IMR-90 (cell line): ENCODE measurements at regions not wholly inside any gene's neighbourhood (a gene's known extent, or its start where the extent isn't known, plus 50 kb on each side); places are given as distances from the start of the nearest gene placed in this dataset.

Source experiments
- ATAC-seq: fragments of 200-7000 bp; cut with Tn5 transposase; 2 replicates; pipeline ENCODE4 v1.9.1; 2020; ENCODE audit warnings: low read depth, mild to moderate bottlenecking, moderate library complexity
- BruUV-seq: library from RNA; stranded (reverse); fragments of 400-500 nt; replicated peaks from 2 replicates; lab custom pipeline; 2021; lab: Mats Ljungman, UMichigan
- CTCF ChIA-PET: fragments of 300-600 bp; formaldehyde crosslinking; extraction: SDS; loops from one replicate; lab custom pipeline; 2021; ENCODE audit warnings: antibody characterized with exemption; lab: Yijun Ruan, JAX
- POLR2A ChIA-PET: fragments of 300-600 bp; sonication (Branson Sonifier 250); formaldehyde crosslinking; loops from one replicate; lab custom pipeline; 2022; ENCODE audit warnings: antibody characterized with exemption; ENCODE audit not compliant: unreplicated experiment; lab: Charles Lee
- DNase-seq: peaks from one replicate; pipeline ENCODE4 v3.0.0; 2013
- H2AFZ ChIP-seq: replicated peaks from 2 replicates; pipeline ENCODE3; 2013; ENCODE audit warnings: low read length, mild to moderate bottlenecking; ENCODE audit not compliant: poor library complexity
- H2AK5ac ChIP-seq: 2 replicates; pipeline ENCODE4 v1.6.1; 2013; ENCODE audit warnings: low read depth, low read length, inconsistent platforms
- H2AK9ac ChIP-seq: replicated peaks from 2 replicates; pipeline ENCODE3; 2013; ENCODE audit warnings: mild to moderate bottlenecking, low read depth, low read length, moderate library complexity; ENCODE audit not compliant: poor library complexity
- H2BK120ac ChIP-seq: 2 replicates; pipeline ENCODE4 v1.6.1; 2013; ENCODE audit warnings: low read depth, low read length, inconsistent platforms
- H2BK15ac ChIP-seq: 3 replicates; pipeline ENCODE4 v1.6.1; 2013; ENCODE audit warnings: low read depth, low read length, inconsistent platforms
- H2BK20ac ChIP-seq: 2 replicates; pipeline ENCODE4 v1.6.1; 2013; ENCODE audit warnings: low read depth, mild to moderate bottlenecking, inconsistent platforms, low read length, moderate library complexity
- H2BK5ac ChIP-seq: 2 replicates; pipeline ENCODE4 v1.6.1; 2013; ENCODE audit warnings: mild to moderate bottlenecking, low read depth, low read length, inconsistent platforms; ENCODE audit not compliant: poor library complexity, severe bottlenecking
- H3K14ac ChIP-seq: replicated peaks from 2 replicates; pipeline ENCODE4 v1.6.1; 2013; ENCODE audit warnings: low read depth, low read length, inconsistent platforms
- H3K18ac ChIP-seq: 2 replicates; pipeline ENCODE4 v1.6.1; 2013; ENCODE audit warnings: low read depth, low read length, control low read depth
- H3K23ac ChIP-seq: 2 replicates; pipeline ENCODE4 v1.6.1; 2013; ENCODE audit warnings: low read depth, low read length, inconsistent platforms
- H3K27ac ChIP-seq: 2 replicates; pipeline ENCODE4 v1.5.1; 2013; ENCODE audit warnings: mild to moderate bottlenecking, control low read depth, low read length; ENCODE audit not compliant: insufficient read depth
- H3K27me3 ChIP-seq: 2 replicates; pipeline ENCODE4 v1.6.1; 2013; ENCODE audit warnings: low read length; ENCODE audit not compliant: control insufficient read depth, insufficient read depth
- H3K36me3 ChIP-seq: 2 replicates; pipeline ENCODE4 v1.6.1; 2013; ENCODE audit warnings: low read length, mixed read lengths; ENCODE audit not compliant: control insufficient read depth, insufficient read depth
- H3K4ac ChIP-seq: 2 replicates; pipeline ENCODE4 v1.6.1; 2013; ENCODE audit warnings: low read depth, low read length, inconsistent platforms
- H3K4me1 ChIP-seq: 2 replicates; pipeline ENCODE4 v1.6.1; 2013; ENCODE audit warnings: low read length, mixed read lengths; ENCODE audit not compliant: control insufficient read depth, insufficient read depth
- H3K4me2 ChIP-seq: 2 replicates; pipeline ENCODE4 v1.6.1; 2013; ENCODE audit warnings: low read depth, mild to moderate bottlenecking, control low read depth, low read length, moderate library complexity
- H3K4me3 ChIP-seq: 2 replicates; pipeline ENCODE4 v1.5.1; 2013; ENCODE audit warnings: low read depth, mild to moderate bottlenecking, control low read depth, low read length, moderate library complexity; ENCODE audit not compliant: insufficient read depth
- H3K56ac ChIP-seq: 2 replicates; pipeline ENCODE4 v1.6.1; 2013; ENCODE audit warnings: low read length, inconsistent platforms; ENCODE audit not compliant: insufficient read depth; ENCODE audit errors: extremely low read depth
- H3K79me1 ChIP-seq, 2 experiments: 2 replicates each; pipeline ENCODE4 v1.6.1; 2013; ENCODE audit warnings: low read length in 2 of 2, inconsistent platforms in 1 of 2, low read depth in 1 of 2
- H3K9ac ChIP-seq: 2 replicates; pipeline ENCODE4 v1.6.1; 2013; ENCODE audit warnings: low read depth, low read length, control low read depth
- H3K9me1 ChIP-seq: 2 replicates; pipeline ENCODE4 v1.6.1; 2013; ENCODE audit warnings: low read length, inconsistent platforms; ENCODE audit not compliant: insufficient read depth
- H3K9me3 ChIP-seq: 2 replicates; pipeline ENCODE4 v1.6.1; 2013; ENCODE audit warnings: low read length; ENCODE audit not compliant: control insufficient read depth, insufficient read depth
- H4K20me1 ChIP-seq: 2 replicates; pipeline ENCODE4 v1.6.1; 2013; ENCODE audit warnings: low read length, inconsistent platforms; ENCODE audit not compliant: insufficient read depth
- H4K5ac ChIP-seq: 2 replicates; pipeline ENCODE4 v1.6.1; 2013; ENCODE audit warnings: mild to moderate bottlenecking, low read depth, low read length, control low read depth
- H4K8ac ChIP-seq, 2 experiments: 2 replicates each; pipeline ENCODE4 v1.6.1; 2013; ENCODE audit warnings: low read depth in 2 of 2, low read length in 2 of 2, control low read depth in 1 of 2, inconsistent platforms in 1 of 2
- H4K91ac ChIP-seq: 2 replicates; pipeline ENCODE4 v1.6.1; 2013; ENCODE audit warnings: low read depth, low read length, inconsistent platforms; ENCODE audit not compliant: insufficient read depth
- BHLHE40 ChIP-seq: fragments of 150-350 bp; IDR thresholded peaks from 2 replicates; pipeline ENCODE4 v1.6.1; 2016; ENCODE audit warnings: mild to moderate bottlenecking, low read depth, low read length
- CEBPB ChIP-seq: IDR thresholded peaks from 2 replicates; pipeline ENCODE4 v1.6.1; 2012; ENCODE audit warnings: low read depth, low read length, improper control_type of control experiment
- CTCF ChIP-seq: conservative IDR thresholded peaks from 2 replicates; pipeline ENCODE4 v1.5.1; 2012; ENCODE audit warnings: mild to moderate bottlenecking, low read depth, low read length, improper control_type of control experiment
- ELK1 ChIP-seq: fragments of 150-350 bp; IDR thresholded peaks from 2 replicates; pipeline ENCODE4 v1.6.1; 2016; ENCODE audit warnings: low read depth, mild to moderate bottlenecking, low read length, moderate library complexity, borderline replicate concordance
- MAFK ChIP-seq: IDR thresholded peaks from 2 replicates; pipeline ENCODE4 v1.6.1; 2012; ENCODE audit warnings: low read depth, low read length, improper control_type of control experiment
- MAZ ChIP-seq: IDR thresholded peaks from 2 replicates; pipeline ENCODE4 v1.6.1; 2012; ENCODE audit warnings: low read depth, mild to moderate bottlenecking, low read length, improper control_type of control experiment, moderate library complexity, borderline replicate concordance
- MXI1 ChIP-seq: IDR thresholded peaks from 2 replicates; pipeline ENCODE4 v1.6.1; 2012; ENCODE audit warnings: low read depth, mild to moderate bottlenecking, low read length, moderate library complexity, borderline replicate concordance
- NFE2L2 ChIP-seq: fragments of 150-350 bp; IDR thresholded peaks from 2 replicates; pipeline ENCODE4 v1.6.1; 2016; ENCODE audit warnings: low read depth, mild to moderate bottlenecking, low read length
- RCOR1 ChIP-seq: IDR thresholded peaks from 2 replicates; pipeline ENCODE4 v1.6.1; 2012; ENCODE audit warnings: mild to moderate bottlenecking, low read length, improper control_type of control experiment; ENCODE audit not compliant: insufficient replicate concordance
- USF2 ChIP-seq: fragments of 150-350 bp; IDR thresholded peaks from 2 replicates; pipeline ENCODE4 v1.6.1; 2017; ENCODE audit warnings: mild to moderate bottlenecking, antibody characterized with exemption, low read length, low read depth
- WGBS, 2 experiments: methylation state at CpG; one replicate each; pipeline versions ENCODE4 v1.1.5 to v1.1.7; 2013; ENCODE audit warnings: missing lambda C conversion rate in 2 of 2; ENCODE audit not compliant: insufficient read length in 1 of 2; ENCODE audit errors: extremely low coverage in 2 of 2; 5-methylcytosine and 5-hydroxymethylcytosine counted together
- dilution Hi-C: fragments of 300-500 bp; cut with HindIII; formaldehyde crosslinking; loops from one replicate; pipeline ENCODE4 v1.14.3; 2018; ENCODE audit warnings: low sequenced_read_pairs; ENCODE audit not compliant: unreplicated experiment
- in situ Hi-C: fragments of 300-500 bp; cut with MboI; formaldehyde crosslinking; loops from 3 replicates; pipeline ENCODE4 v1.14.3; 2019; ENCODE audit warnings: low sequenced_read_pairs, inconsistent platforms, mixed read lengths
- intact Hi-C: fragments of 100-400 bp; cut with micrococcal nuclease; formaldehyde crosslinking; loops from 2 replicates; pipeline ENCODE4 v1.10.0; 2022

GRCh38 chr5:124207118-124207517, 539.3 kb downstream of the ZNF608 start:
- CTCF ChIA-PET: no interaction called here
- Histone ChIP-seq H3K27ac (no peak overlapping the region), H2BK15ac (no peak overlapping the region), H3K23ac (no peak overlapping the region), H3K18ac (no peak overlapping the region), H4K20me1 (no peaks in the 10 kb centered on the region), H3K56ac (no peak overlapping the region), H3K4me1 (no peaks in the 10 kb centered on the region), H3K27me3 (peaks cover 2% of the 10 kb centered on the region; the same call in 1 of the 2 replicates), H3K14ac (no peak overlapping the region), H4K8ac (no peak overlapping the region), H3K9me1 (no peaks in the 10 kb centered on the region), H2AK9ac (no peak overlapping the region), H2AFZ (no peak overlapping the region), H4K91ac (no peak overlapping the region), H3K79me1 (no peaks in the 10 kb centered on the region), H3K9ac (no peak overlapping the region), H4K5ac (no peak overlapping the region), H2BK120ac (no peak overlapping the region), H3K4me3 (no peak overlapping the region), H3K36me3 (no peaks in the 10 kb centered on the region), H3K9me3 (peaks cover 7% of the 10 kb centered on the region; the same call in 1 of the 2 replicates), H2BK20ac (no peak overlapping the region), H2AK5ac (no peak overlapping the region), H3K4ac (no peak overlapping the region), H3K4me2 (no peak overlapping the region), H2BK5ac (no peak overlapping the region)
- in situ Hi-C loops: no loop called here
- dilution Hi-C loops: no loop called here
- POLR2A ChIA-PET: no interaction called here
- WGBS, 2 experiments: 71% methylated on average over 2 of the region's 3 CpGs; no CpG with 5 or more reads in 1 of the 2 experiments
- DNase-seq (no peak), ATAC-seq (no peak)
- TF ChIP-seq CEBPB: no peak
- no peak for TF ChIP-seq NFE2L2
- TF ChIP-seq ELK1: no peak
- TF ChIP-seq MAZ: no peak
- TF ChIP-seq BHLHE40: no peak
- TF ChIP-seq RCOR1: no peak
- TF ChIP-seq CTCF: no peak
- TF ChIP-seq USF2: no peak
- no peak for TF ChIP-seq MAFK
- no peak for TF ChIP-seq MXI1
- intact Hi-C loops: no loop called here
- BruUV-seq: no TSS peak
